CMK (cell line): ENCODE measurements at regions not wholly inside any gene's neighbourhood (a gene's known extent, or its start where the extent isn't known, plus 50 kb on each side); places are given as distances from the start of the nearest gene placed in this dataset.

Experiments
- DNase-seq: peaks from one replicate; pipeline ENCODE4 v3.0.0-alpha.2; 2010; ENCODE audit warnings: low read depth

GRCh38 chr5:68379275-68380036, 163.9 kb downstream of the PIK3R1 start:
- no peak for DNase-seq

DNA sequence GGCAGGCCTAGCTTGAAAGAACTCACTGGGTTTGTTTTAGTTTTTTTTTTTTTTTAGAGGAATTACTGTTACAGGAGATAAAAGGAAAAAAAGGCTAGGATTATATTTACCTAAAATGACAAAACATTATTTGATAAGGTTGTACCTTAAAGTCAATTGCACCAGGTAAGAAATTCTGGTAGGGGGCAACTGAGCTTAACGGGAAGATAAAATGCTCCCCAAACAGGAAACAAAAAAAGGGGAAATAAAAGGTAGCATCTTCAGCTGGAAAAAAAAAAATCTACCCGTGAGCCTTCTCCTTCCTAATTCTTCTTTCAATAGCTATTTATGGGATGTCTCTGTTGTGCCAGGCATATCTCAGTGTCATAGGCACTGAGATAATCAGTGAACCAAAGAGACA, 164.5 kb downstream of the PIK3R1 start:
- no peak for DNase-seq

- no peak for DNase-seq
Measured at GRCh38 chr5:68381060-68381459, 165.5 kb downstream of the PIK3R1 start.

- no peak for DNase-seq
Measured at GRCh38 chr5:68381909-68382308, 166.4 kb downstream of the PIK3R1 start.

GRCh38 chr5:68382640-68383039, 167.1 kb downstream of the PIK3R1 start:
- no peak for DNase-seq

- DNase-seq: no peak
Measured at GRCh38 chr5:68383888-68384310, 168.3 kb downstream of the PIK3R1 start.

DNA sequence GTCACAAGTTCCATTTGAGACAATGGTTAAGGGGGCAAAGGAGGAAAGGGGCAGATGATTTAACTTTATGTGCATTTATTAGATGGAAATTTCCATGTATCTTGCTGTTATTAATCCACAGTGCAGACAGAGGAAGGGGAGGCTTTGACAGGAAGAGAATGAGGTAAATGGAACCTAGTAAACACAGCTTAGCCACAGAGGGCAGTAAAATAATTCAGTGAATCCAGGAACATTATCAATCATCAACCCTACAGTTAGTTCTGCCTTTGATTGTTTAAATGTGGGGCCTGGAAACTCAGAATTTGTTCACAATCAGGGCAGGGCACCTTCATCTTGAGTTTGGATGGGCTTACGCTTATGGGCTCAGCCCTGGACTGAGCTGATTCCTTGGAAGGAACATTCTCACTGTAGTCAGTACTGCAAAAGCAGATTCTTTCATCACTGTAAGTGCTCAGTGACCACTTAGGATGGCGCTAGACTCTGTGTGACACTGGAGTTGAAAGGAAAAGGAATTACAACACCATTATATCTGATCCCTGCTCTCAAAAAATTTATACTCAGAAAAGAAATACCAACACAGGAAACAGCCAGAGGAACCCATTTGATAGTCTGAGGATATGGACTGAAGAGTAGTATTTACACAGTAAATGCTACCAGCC, 169.5 kb downstream of the PIK3R1 start:
- DNase-seq: no peak

DNA sequence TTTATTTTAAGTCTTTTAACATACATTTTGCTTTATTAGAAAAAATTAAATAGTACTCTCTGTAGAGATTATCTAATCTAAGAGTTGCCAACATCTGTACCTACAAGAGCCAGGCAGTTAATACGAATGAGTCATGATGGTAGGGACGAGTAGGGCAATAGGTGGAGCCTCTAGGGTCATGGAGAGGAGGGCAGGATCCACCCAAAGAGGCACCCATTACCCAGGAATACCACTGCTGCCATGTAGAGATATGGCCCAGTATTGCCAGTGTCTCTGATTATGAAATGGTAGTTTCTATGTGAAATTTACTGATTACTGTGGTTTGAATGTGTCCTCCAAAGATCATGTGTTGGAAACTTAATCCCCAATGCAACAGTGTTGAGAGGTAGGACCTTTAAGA, 170.4 kb downstream of the PIK3R1 start:
- no peak for DNase-seq

DNA sequence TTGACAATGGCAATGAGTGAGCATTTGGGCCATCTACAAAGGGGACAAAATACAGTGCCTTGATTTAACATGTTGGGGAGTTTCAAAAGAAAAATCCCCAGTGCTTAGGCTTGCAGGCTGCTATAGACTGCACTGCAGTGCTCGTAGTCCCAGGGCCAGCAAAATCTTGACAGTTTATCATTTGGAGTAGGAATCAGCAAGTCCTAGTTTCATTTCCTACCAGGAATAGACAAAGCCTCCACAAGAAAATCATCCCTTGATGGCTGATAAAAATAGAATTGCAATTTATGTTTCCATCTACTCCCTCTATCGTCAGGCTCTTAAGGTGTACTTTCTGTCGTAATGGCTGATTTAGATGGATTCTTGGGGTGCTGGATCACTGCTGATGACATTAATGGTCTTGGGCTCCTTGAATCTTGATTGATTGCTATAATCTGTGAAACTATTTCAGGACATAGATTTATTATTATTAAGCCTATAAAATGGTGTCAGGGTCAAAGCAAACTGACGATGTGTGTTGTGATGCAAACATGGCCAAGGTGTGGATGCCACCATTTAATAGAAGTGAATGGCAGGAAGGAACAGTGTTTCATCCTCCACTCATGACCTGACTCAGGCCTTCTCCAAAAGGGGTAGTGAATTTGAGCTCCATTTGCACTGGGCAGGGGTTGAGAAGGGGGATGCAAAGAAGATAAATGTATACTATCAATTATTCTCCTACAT, 171.7 kb downstream of the PIK3R1 start:
- DNase-seq: no peak

DNA sequence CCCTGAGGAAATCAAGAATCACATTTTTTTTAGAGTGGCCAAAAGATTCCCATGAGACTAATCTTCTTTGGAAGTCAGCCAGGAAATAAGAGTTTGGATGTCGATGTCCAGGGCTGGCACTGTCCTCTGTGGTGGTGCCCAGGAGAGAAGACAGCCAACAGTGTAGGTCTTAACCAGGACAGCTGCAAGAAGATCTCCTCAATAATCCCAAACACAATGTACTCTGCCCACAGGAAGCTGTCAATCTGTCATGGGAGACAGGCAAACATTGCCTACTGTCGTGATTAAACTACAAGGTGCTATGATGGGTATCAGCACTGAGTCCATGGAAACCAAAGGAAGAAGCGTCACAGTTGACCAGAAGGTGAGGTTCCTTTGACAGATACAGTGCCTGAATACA, 174.1 kb downstream of the PIK3R1 start:
- no peak for DNase-seq

GRCh38 chr5:68392617-68393016, 177.1 kb downstream of the PIK3R1 start:
- DNase-seq: no peak

DNA sequence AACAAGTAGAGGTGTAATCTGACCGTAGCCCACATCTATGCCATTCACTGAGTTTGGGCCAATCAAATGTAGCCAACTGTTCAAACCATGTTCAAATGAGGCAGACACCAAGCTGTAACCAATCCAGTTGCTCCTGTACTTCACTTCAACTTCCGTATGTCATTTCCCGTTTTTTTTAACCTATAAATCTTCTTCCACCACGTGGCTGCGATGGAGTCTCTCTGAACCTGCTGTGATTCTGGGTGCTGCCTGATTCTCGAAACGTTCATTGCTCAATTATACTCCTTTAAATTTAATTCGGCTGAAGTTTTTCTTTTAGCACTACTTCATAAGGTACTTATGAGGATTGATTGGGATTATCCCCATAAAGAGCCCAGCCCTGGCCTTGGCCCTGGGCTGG, 179.7 kb downstream of the PIK3R1 start:
- DNase-seq: no peak

- no peak for DNase-seq
Measured at GRCh38 chr5:68395926-68396511, 180.5 kb downstream of the PIK3R1 start.

DNA sequence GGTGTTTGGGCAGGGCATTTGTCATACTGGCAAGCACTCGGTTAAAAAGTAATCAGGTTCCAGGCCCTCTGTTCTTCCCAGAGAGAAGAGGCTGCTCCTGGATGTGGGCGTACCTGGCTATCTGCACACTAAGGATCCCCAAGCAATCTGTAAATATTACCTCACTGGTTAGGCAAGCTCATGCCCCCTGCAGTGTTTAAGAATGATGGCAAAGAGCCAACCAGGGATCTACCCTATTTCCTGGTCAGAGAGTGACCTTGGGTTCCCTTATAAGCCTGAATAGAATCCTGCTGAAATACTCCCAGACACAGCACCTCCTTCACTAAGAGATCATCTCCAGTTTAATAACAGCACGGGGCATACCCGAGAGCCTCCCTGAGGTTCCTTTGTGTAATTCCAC, 181.2 kb downstream of the PIK3R1 start:
- no peak for DNase-seq

- DNase-seq: no peak
Measured at GRCh38 chr5:68398146-68398812, 182.7 kb downstream of the PIK3R1 start.

DNA sequence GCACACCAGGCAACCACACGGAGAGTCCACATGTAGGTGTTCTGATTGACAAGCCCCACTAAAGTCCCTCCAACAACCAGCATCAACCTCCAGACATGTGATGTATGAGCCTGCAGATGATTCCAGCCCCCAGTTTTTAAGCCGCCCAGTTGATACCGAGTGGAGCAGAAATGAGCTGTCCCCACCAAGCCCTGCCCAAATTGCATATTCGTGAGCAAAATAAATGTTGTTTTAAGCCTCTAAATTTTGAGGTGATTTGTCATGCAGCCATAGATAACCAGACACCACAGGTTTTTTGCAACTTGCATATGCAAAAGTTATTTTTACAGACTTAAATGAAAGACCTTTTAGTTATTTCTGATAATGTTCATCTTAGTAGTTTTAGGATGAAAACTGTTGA, 187.7 kb downstream of the PIK3R1 start:
- no peak for DNase-seq

DNA sequence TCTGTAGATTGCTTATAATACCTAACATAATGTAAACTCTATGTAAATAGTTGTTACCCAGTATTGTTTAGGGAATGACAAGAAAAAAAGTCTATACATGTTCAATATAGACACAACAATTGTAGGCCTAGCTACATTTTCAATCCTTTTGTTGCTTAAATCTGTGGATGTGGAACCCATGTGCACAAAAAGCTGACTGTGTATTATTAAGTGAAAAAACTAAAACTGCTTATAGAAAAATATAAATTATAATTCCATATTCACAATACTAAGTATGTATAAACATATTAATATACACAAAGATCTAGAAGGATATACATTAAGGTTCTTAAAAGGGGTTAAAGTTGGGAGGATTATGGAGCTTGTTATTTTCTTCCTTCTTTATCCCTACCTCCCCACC, 188.7 kb downstream of the PIK3R1 start:
- DNase-seq: no peak

- DNase-seq: no peak
Measured at GRCh38 chr5:68405026-68405684, 189.6 kb downstream of the PIK3R1 start.

DNA sequence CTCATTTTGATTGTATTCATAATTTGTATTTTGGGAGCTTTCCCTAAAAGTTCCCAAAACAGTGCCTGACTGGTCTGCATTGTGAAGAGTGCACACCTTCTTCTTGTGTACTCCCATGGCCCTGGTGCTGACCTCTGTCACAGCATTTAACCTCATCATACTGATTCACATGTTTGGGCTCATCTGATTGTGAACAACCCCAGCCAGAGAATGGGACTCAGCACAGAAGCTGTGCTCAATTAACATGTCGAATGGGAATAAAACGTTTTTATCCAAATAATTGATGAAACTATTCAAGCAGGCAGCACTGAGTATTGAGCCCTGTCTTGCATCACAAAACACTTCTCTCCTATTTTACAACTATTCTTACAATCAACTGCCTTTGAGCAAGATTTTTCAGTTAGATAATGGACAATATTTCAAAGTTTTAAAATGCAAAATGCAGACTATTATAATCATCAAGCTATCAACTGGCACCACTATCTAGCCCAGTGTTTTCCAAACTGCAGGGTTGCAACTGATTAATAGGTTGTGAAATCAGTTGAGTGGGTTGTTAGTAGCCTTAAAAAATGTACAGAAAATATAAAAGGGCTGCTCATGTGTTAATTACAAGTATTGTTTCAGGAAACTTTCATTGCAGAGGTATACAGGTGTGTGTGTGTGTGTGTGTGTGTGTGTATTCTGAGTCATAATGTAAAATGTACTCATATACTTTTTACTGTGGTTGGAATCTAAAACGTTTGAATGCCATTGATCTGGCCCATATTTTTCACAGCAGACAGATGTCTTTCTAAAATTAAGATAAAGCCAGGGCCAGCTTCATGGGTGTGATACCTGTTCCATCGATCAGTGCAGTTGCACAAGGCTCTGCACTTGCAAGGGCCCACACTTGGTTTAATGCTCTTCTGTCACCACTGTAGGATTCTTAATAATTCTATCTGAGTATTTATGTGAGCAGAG, 190.5 kb downstream of the PIK3R1 start:
- DNase-seq: no peak

GRCh38 chr5:68406767-68407241, 191.2 kb downstream of the PIK3R1 start:
- DNase-seq: no peak
